K562 (cell line): ENCODE measurements at regions not wholly inside any gene's neighbourhood (a gene's known extent, or its start where the extent isn't known, plus 50 kb on each side); places are given as distances from the start of the nearest gene placed in this dataset.

Experiments
- ATAC-seq: fragments of 200-7000 bp; cut with Tn5 transposase; 3 replicates; pipeline ENCODE4 v1.9.1; 2020; ENCODE audit warnings: moderate library complexity
- BruUV-seq: library from RNA; stranded (reverse); fragments of 400-500 nt; replicated peaks from 2 replicates; lab custom pipeline; 2021; lab: Mats Ljungman, UMichigan
- CTCF ChIA-PET: fragments of 300-600 bp; formaldehyde crosslinking; extraction: SDS; loops from one replicate; lab custom pipeline; 2021; ENCODE audit warnings: low intra/inter-chr PET ratio; lab: Yijun Ruan, JAX
- POLR2A ChIA-PET: fragments of 300-600, 350-650 bp; sonication (Branson Sonifier 250); formaldehyde crosslinking; extraction: SDS; loops from one replicate; lab custom pipeline; 2021; ENCODE audit warnings: antibody characterized with exemption, inconsistent platforms; lab: Yijun Ruan, JAX
- DNase-seq, 4 experiments: peaks; one replicate each; pipeline versions ENCODE4 v3.0.0 to v3.0.0-alpha.2; 2011 to 2018; ENCODE audit warnings: low spot score in 3 of 4, mixed read lengths in 3 of 4; ENCODE audit errors: extremely low read depth in 1 of 4
- FAIRE-seq: peaks from 2 replicates; lab custom pipeline; 2011; peaks lifted over from hg19 to GRCh38; lab: Jason Lieb, UNC
- H2AFZ ChIP-seq: 2 replicates; pipeline ENCODE4 v1.6.0; 2011; ENCODE audit warnings: low read depth, low read length, control low read depth, inconsistent platforms
- H3K27ac ChIP-seq: fragments of 200-600 bp; 3 replicates; pipeline ENCODE4 v1.8.0; 2011; ENCODE audit warnings: low read depth, mild to moderate bottlenecking, control low read depth, inconsistent platforms, low read length, moderate library complexity, mixed read lengths; ENCODE audit errors: extremely low read depth
- H3K27me3 ChIP-seq, 2 experiments: fragments of 300-600 bp in 1 of 2; 2 replicates in 1 of 2; 3 replicates in 1 of 2; pipeline versions ENCODE4 v1.6.0 to v1.8.0; 2011; ENCODE audit warnings: inconsistent platforms in 2 of 2, low read length in 2 of 2, mild to moderate bottlenecking in 1 of 2, mixed read lengths in 1 of 2, moderate library complexity in 1 of 2; ENCODE audit not compliant: control insufficient read depth in 2 of 2, insufficient read depth in 2 of 2
- H3K36me3 ChIP-seq: fragments of 300-600 bp; 3 replicates; pipeline ENCODE4 v1.8.0; 2011; ENCODE audit warnings: mild to moderate bottlenecking, low read length, inconsistent platforms; ENCODE audit not compliant: control insufficient read depth, insufficient read depth
- H3K4me1 ChIP-seq, 2 experiments: fragments of 200-600 bp in 1 of 2; replicated peaks in 1 of 2; 2 replicates in 1 of 2; 3 replicates in 1 of 2; pipeline versions ENCODE4 v1.5.1 to v1.8.0; 2011; ENCODE audit warnings: inconsistent platforms in 2 of 2, low read length in 2 of 2, mild to moderate bottlenecking in 1 of 2, mixed read lengths in 1 of 2, moderate library complexity in 1 of 2; ENCODE audit not compliant: control insufficient read depth in 2 of 2, insufficient read depth in 2 of 2
- H3K4me2 ChIP-seq: 2 replicates; pipeline ENCODE4 v1.6.1; 2011; ENCODE audit warnings: low read length, control low read depth, inconsistent platforms, mixed read lengths; ENCODE audit not compliant: insufficient read depth
- H3K4me3 ChIP-seq: fragments of 200-600 bp; sonication (generic), shearing (Covaris generic); 2 replicates; pipeline ENCODE4 v1.5.1; 2016; ENCODE audit warnings: control low read depth, inconsistent platforms
- H3K79me2 ChIP-seq: fragments of 200-600 bp; 3 replicates; pipeline ENCODE4 v1.8.0; 2011; ENCODE audit warnings: low read length, inconsistent platforms; ENCODE audit not compliant: control insufficient read depth, insufficient read depth
- H3K9ac ChIP-seq, 2 experiments: 2 replicates each; pipeline versions ENCODE4 v1.6.0 to v1.6.1; 2011; ENCODE audit warnings: low read depth in 2 of 2, low read length in 2 of 2, control low read depth in 1 of 2, inconsistent platforms in 1 of 2, mild to moderate bottlenecking in 1 of 2, mixed read lengths in 1 of 2; ENCODE audit not compliant: insufficient read depth in 1 of 2
- H3K9me1 ChIP-seq: one replicate; pipeline ENCODE4 v1.6.0; 2011; ENCODE audit warnings: inconsistent platforms, mild to moderate bottlenecking, low read length, moderate library complexity; ENCODE audit not compliant: control insufficient read depth, insufficient read depth
- H3K9me3 ChIP-seq: replicated peaks from 2 replicates; pipeline ENCODE4 v1.5.1; 2011; ENCODE audit warnings: low read depth, low read length, inconsistent platforms; ENCODE audit not compliant: control insufficient read depth, insufficient read depth
- H4K20me1 ChIP-seq: replicated peaks from 2 replicates; pipeline ENCODE4 v1.6.1; 2011; ENCODE audit warnings: low read length, inconsistent platforms, mixed read lengths; ENCODE audit not compliant: control insufficient read depth, insufficient read depth
- HNRNPH1 ChIP-seq: fragments of 200-400 bp; formaldehyde crosslinking; optimal IDR thresholded peaks from 2 replicates; pipeline ENCODE3; 2017; ENCODE audit warnings: low read depth, mild to moderate bottlenecking, low read length, moderate library complexity
- MCM5 ChIP-seq: fragments of 450-650 bp; IDR thresholded peaks from 2 replicates; pipeline ENCODE4 v1.6.1; 2016; ENCODE audit warnings: low read depth
- NFRKB ChIP-seq: fragments of 450-650 bp; IDR thresholded peaks from 2 replicates; pipeline ENCODE4 v1.6.1; 2016; ENCODE audit warnings: low read depth
- POLR2A ChIP-seq: fragments of 450-650 bp; conservative IDR thresholded peaks from 2 replicates; pipeline ENCODE4 v1.6.1; 2016
- RBM22 ChIP-seq: fragments of 200-400 bp; formaldehyde crosslinking; IDR thresholded peaks from 2 replicates; pipeline ENCODE4 v1.6.1; 2018; ENCODE audit warnings: low read length, low read depth; ENCODE audit not compliant: poor library complexity, severe bottlenecking
- RBM39 ChIP-seq: fragments of 200-400 bp; formaldehyde crosslinking; optimal IDR thresholded peaks from 2 replicates; pipeline ENCODE3; 2018; ENCODE audit warnings: low read depth, low read length
- ZFX ChIP-seq: sonication (generic); formaldehyde crosslinking; IDR thresholded peaks from 2 replicates; pipeline ENCODE4 v1.8.0; 2022; ENCODE audit warnings: mild to moderate bottlenecking, missing genetic modification reagents, moderate library complexity
- ZNF584 ChIP-seq: fragments of 200-800 bp; sonication (Bioruptor generic); IDR thresholded peaks from 2 replicates; pipeline ENCODE4 v1.6.1; 2016; ENCODE audit warnings: low read depth, mild to moderate bottlenecking, missing genetic modification characterization, missing compliant biosample characterization
- WGBS: fragments of 100-300 bp; shearing (Covaris generic); methylation state at CpG from one replicate; pipeline ENCODE4 v1.1.6; 2016; ENCODE audit warnings: low coverage, mixed read lengths; ENCODE audit not compliant: insufficient coverage; ENCODE audit errors: missing lambda C conversion rate; 5-methylcytosine and 5-hydroxymethylcytosine counted together
- in situ Hi-C: fragments of 300-500 bp; cut with MboI; formaldehyde crosslinking; loops from 4 replicates; pipeline ENCODE4 v1.15.0; 2018; ENCODE audit warnings: inconsistent platforms, mixed read lengths
- intact Hi-C: fragments of 100-400 bp; cut with micrococcal nuclease; formaldehyde crosslinking; loops from 2 replicates; pipeline ENCODE4 v1.14.2; 2022
- TF ChIP-seq, protein P1 (sequence below): IDR thresholded peaks from 2 replicates; pipeline ENCODE4 v1.6.1; 2011; ENCODE audit not compliant: insufficient read length; ENCODE audit errors: extremely low read depth
- TF ChIP-seq, protein P2 (sequence below): fragments of 250-450 bp; sonication (Bioruptor Pico); IDR thresholded peaks from 2 replicates; pipeline ENCODE4 v1.8.0; 2021; ENCODE audit warnings: moderate library complexity, mild to moderate bottlenecking, inconsistent platforms

DNA sequence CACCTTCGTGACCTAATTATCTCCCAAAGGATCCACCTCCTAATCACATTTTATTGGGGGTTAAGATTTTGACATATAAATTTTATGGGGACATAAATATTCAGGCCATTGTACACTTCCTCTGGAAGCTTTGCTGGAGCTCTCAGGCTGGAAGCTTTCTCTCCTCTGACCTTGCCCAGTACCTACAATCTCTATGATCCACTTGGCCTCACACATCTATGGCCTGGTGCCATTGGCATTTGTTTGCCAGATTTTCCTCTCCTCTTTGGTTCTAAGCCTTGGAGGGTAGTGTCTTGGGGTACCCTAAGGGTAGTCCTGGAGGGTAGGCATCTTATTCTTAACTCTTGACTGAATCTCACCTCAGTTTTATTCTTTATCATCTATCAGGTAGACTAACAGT, 79.0 kb downstream of the HLX start:
- H3K27me3 ChIP-seq, result no peaks in the 10 kb centered on the region
- H3K79me2 ChIP-seq, result no peaks in the 10 kb centered on the region
- ChIA-PET POLR2A (no interaction called here), CTCF (no interaction called here)
- intact Hi-C loops (no loop called here), in situ Hi-C loops (no loop called here)
- TF ChIP-seq MCM5 (no peak), RBM39 (no peak), POLR2A (no peak), RBM22 (no peak), NFRKB (no peak), HNRNPH1 (no peak), ZNF584 (CRISPR knock-in tag) (no peak), ZFX (no peak)
- TF ChIP-seq, protein P1, sequence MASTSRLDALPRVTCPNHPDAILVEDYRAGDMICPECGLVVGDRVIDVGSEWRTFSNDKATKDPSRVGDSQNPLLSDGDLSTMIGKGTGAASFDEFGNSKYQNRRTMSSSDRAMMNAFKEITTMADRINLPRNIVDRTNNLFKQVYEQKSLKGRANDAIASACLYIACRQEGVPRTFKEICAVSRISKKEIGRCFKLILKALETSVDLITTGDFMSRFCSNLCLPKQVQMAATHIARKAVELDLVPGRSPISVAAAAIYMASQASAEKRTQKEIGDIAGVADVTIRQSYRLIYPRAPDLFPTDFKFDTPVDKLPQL, result no peak
- TF ChIP-seq, protein P2, sequence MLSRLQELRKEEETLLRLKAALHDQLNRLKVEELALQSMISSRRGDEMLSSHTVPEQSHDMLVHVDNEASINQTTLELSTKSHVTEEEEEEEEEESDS, result no peak
- no peak overlapping the region for H3K4me3 ChIP-seq
- H2AFZ ChIP-seq, result no peak overlapping the region
- no peaks in the 10 kb centered on the region for H3K9me1 ChIP-seq
- ATAC-seq, result no peak
- H4K20me1 ChIP-seq, result no peaks in the 10 kb centered on the region
- H3K9ac ChIP-seq, result no peak overlapping the region
- no peak overlapping the region for H3K27ac ChIP-seq
- no peaks in the 10 kb centered on the region for H3K36me3 ChIP-seq
- no TSS peak for BruUV-seq
- no peak for FAIRE-seq
- no peak overlapping the region for H3K4me2 ChIP-seq
- no peak for DNase-seq
- H3K9me3 ChIP-seq, result no peaks in the 10 kb centered on the region
- WGBS, result 78% methylated on average over 1 of the region's 1 CpG
- peaks cover 0 to 4% of the 10 kb centered on the region in 2 experiments; a peak in 1 of 5 replicates for H3K4me1 ChIP-seq
